NCI-H446 (cell line): ENCODE measurements at regions not wholly inside any gene's neighbourhood (a gene's known extent, or its start where the extent isn't known, plus 50 kb on each side); places are given as distances from the start of the nearest gene placed in this dataset.
"Not testable (repeated sequence)": the region's sequence is repeated elsewhere in the genome, so short reads cannot be mapped to it uniquely, and the experiment has no call there.

Experiments
- DNase-seq, 2 experiments: peaks; one replicate each; lab custom pipeline; 2025; lab: John Stamatoyannopoulos, UW

DNA sequence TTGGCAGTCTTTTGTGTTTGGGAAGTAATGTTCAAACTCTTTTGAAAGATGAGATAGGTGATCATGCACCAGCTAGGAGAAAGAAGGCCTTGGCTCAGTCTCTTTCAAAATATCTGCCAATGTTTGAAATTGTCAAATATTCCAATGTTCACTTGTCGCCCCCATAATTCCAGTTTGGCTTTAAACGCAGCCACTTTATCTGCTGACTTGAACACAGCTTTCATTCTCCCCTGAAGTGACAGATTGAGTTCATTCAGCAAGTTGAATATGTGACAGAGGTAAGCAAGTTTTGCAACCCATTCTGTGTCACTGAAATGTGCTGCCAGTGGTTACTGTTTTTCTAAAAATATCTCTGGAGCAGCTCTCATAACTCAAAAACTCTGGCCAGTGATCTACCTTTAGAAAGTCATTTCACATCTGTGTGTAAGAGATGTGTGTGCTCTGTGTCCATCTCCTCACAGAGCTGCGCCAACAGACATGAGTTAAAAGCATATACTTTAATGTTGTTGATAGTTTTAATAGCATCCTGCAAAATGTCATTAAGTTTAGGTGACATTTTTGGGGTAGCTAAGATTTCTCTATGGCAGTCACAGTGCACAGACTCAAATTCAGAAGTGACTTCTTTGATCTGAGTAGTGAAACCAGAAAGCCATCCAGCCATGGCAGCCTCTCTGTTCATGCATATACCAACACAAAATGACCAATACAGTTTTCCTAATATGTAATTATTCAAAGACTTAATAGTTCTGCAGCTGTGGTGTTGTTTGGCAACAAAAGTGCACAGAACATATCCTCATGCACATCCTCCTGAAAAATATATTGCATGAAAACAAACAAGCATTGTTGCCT is 614.3 kb upstream of the MIS18BP1 start:
- no peak for DNase-seq

DNA sequence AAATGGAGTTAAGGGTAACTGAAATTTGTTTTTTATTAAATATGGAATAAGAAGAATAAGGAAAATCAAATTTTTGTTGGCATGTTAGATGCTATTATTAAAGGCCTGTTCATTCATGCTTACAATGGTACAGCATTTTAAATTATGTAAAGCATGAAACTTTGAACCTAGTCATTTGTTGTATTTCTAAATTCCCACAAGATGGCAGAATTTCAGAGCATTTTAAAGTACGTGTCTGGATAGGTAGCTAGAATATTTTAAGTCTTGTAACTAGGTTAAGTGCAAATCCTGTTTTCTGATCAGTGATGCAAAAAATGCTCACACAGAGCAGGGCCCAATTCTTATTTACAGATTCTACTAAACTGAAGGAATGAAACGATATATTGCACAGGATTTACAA is 585.6 kb upstream of the MIS18BP1 start:
- no peak for DNase-seq

DNA sequence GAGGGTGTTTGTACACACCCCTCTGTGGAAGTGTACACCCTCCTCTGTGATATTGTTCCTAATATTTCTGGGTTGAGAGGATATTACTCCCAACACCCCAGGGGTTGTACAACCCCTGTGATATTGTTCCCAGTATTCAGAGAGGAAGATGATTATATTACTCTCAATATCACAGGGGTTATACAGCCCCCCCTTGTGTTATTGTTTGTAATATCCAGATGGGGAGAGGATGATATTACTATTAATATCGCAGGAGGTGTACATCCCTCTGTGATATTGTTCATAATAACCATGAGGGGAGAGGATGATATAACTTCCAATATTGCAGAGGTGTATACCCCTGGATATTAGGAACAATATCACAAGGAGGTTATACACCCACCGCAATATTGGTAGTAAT is 566.1 kb upstream of the MIS18BP1 start:
- DNase-seq, result no peak

GRCh38 chr14:45811155-45811554 is 558.2 kb upstream of the MIS18BP1 start:
- no peak for DNase-seq

GRCh38 chr14:45810152-45810872 is 557.3 kb upstream of the MIS18BP1 start:
- DNase-seq, result no peak

GRCh38 chr14:45807178-45807899 is 554.3 kb upstream of the MIS18BP1 start:
- no peak for DNase-seq

DNA sequence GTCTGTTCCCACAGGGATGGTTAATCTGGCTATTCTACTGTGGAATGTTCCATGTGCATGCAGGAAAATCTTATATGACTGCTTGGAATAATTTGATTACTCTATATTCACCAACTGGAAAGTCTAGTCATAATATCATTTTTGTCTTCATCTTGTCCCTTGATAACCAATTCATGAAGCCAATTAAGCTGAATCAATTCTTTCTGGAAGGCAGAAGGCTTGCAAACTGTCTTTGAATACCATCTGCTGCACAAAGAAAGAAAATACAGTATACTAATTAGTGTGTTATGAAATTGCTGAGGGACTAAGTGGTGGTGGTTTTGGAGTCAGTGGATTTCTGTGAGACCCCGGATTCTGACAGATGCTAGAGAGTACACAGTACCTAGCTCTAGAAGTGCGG is 546.5 kb upstream of the MIS18BP1 start:
- DNase-seq, result no peak

DNA sequence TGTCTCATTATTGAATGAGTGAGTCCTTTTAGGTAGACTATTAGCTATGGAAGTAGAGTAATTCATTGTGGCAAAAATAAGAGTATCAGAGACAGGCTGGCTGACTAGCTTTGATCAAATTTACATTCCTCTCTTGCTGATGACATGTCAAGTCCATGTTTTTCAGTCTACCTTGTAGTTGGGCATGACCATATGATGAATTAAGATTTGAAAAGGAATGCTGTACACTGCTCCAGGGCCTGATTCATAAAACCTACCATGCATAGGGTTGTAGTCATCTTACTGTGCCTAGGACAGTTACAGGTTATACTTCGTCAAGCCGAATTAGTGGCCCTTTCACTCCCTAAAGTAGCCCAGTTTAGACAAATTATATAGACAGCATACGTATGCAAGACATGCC is 545.7 kb upstream of the MIS18BP1 start:
- DNase-seq, result no peak

DNA sequence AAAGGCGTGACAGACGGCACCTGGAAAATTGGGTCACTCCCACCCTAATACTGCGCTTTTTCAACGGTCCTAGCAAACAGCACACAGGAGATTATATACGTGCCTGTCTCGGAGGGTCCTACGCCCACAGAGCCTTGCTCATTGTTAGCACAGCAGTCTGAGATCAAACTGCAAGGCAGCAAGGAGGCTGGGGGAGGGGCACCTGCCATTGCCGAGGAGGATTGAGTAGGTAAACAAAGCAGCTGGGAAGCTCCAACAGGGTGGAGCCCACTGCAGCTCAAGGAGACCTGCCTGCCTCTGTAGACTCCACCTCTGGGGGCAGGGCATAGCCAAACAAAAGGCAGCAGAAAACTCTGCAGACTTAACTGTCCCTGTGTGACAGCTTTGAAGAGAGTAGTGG is 543.0 kb upstream of the MIS18BP1 start:
- not testable (repeated sequence) for DNase-seq

DNA sequence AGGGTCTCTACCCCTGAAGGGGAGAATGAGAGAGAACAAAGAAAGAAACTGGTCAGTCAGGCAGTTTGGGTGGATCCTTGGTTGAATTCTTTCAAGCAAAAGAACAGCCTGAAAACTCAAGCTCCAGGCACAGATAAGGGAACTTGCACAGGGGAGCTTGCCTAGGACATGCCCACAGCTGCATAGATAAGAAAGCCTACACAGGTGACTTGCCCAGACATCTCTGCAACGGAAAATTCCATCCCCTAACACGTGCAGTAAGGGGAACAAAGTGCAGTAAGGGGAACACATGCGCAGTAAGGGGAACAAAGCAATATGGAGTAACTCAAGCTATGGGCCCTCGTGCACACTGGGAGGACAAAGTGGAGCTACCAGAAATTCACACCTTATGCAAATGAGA is 540.1 kb upstream of the MIS18BP1 start:
- DNase-seq, result no peak

GRCh38 chr14:45790293-45790692 is 537.3 kb upstream of the MIS18BP1 start:
- no peak for DNase-seq

DNA sequence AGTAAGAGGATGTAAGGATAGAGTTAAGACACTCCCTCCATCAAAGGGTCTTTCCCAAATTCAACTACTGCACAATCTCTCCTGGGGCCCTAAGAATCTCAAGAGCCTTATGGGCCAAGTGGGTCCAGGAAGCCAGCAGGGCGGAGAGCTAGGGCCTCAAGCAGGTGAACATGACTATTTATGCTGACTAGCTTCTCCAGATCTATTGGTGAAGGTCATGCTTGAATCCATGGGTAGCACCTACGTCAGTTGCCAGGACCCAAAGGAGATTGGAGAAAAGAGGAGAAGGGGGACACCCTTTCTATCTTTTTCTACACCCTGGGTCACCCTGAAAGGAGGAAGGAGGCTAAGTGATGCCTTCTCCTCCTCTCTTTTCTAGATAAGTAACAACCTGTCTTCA is 534.2 kb upstream of the MIS18BP1 start:
- no peak for DNase-seq

GRCh38 chr14:45786266-45786665 is 533.3 kb upstream of the MIS18BP1 start:
- DNase-seq, result no peak

DNA sequence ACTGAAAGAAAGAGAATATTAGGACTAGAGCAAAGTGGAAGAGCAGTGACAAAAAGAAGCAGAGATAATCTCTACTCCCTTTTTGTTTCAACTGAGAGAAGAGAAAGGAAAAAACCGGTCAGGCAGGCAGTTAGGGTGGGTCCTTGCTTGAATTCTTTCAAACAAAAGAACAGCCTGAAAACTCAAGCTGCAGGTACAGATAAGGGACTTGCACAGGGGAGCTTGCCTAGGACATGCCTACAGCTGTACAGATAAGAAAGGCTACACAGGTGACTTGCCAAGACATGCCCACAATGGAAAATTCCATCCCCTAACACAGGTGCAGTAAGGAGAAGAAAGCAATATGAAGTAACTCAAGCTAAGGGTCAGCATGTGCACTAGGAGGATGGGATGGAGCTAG is 532.2 kb upstream of the MIS18BP1 start:
- DNase-seq, result no peak

DNA sequence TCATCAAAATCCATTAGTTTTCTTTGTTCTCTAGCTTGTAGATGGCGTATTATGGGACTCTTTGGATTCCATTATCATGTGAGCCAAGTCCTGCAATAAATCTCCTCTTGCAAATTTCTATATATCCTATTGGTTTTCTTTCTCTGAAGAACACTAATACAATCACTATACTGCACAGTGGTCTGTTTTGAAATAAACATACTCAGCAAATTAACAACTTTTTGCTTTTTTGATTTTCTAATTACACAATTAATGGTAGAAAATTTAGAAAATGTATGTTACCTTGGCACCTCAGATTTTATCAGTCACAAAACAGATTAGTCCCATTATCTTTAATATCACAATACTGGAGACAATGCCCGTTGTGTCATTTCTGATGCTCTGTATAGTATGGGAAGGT is 513.2 kb upstream of the MIS18BP1 start:
- DNase-seq, result no peak

DNA sequence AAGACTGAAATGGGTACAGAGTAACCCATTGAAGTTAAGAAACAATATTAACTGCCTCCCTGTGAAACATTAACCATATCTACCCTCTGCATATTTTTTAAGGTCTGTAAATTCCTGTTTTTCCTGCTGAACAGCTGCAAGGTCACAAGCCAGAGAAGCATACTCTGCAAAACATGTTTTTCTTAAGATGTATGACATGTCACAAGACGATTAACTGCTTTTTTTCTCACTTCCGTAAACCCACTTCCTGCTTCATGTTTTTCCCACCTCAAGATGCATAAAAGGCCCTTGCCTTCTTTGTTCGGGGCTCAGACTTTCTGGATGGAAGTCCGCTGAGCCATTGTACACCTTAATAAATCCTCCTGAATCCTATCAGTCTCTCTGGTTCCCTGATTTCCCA is 504.7 kb upstream of the MIS18BP1 start:
- no peak for DNase-seq

GRCh38 chr14:45756412-45756811 is 503.4 kb upstream of the MIS18BP1 start:
- not testable (repeated sequence) for DNase-seq

DNA sequence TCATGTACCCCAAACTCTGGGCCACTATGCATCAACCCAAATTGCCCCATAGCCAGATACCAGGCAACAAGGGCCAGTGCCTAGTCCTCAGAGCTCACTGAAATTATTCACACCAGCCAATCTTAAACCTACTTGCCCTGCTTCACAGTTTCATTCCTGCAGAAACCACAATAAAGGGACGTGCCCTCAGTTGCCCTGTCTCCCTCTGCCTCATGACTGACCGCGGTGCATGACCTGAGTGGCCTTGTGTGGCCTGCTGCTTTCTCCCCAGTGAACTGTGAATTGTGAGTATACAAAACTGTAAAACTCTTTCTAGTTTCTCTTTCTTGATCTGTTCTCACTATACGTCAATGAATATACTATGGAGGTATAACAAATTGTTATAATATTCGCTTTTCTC is 490.9 kb upstream of the MIS18BP1 start:
- no peak for DNase-seq

GRCh38 chr14:45742187-45742586 is 489.2 kb upstream of the MIS18BP1 start:
- no peak for DNase-seq

GRCh38 chr14:45728434-45729225 is 475.6 kb upstream of the MIS18BP1 start:
- no peak for DNase-seq

- no peak for DNase-seq
Observed at GRCh38 chr14:45727133-45727532, 474.1 kb upstream of the MIS18BP1 start.

- DNase-seq, result no peak
Observed at GRCh38 chr14:45721472-45721871, 468.5 kb upstream of the MIS18BP1 start.
